Esophagus squamous epithelium (tissue), 4 donors: ENCODE measurements at regions not wholly inside any gene's neighbourhood (a gene's known extent, or its start where the extent isn't known, plus 50 kb on each side); places are given as distances from the start of the nearest gene placed in this dataset.

ENCODE experiments used
- POLR2A ChIP-seq, 4 donors: fragments of 450-650 bp; IDR thresholded peaks; one replicate each; pipeline ENCODE4 v1.6.1; 2017; ENCODE audit warnings: antibody characterized with exemption in 4 of 4, mild to moderate bottlenecking in 4 of 4, moderate library complexity in 3 of 4
- TF ChIP-seq, protein P1 (sequence below), 6 experiments: fragments of 450-650 bp in 4 of 6; fragments of 200-600 bp in 2 of 6; sonication (generic) in 2 of 6; IDR thresholded peaks; one replicate each; pipeline ENCODE4 v1.5.1; 2016 to 2019; ENCODE audit warnings: antibody characterized with exemption in 6 of 6, mild to moderate bottlenecking in 4 of 6, moderate library complexity in 4 of 6

DNA sequence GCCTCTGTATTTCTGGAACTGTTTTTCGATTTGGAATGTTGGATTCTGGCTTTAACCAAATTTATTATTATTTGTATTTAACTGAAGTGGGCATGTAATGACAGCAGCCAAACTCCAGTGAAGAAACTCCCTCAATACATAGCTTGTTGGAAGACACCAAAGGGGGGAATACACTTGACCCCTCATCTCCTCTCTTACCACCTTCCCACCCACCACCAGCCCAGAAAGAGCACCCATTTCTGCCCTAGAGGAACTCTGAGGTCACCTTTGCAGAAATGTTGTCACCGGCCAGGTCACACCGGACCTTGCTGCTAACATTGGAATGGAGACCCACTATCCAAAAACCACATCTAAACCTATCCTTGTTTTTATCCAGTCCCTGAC, 58.6 kb upstream of the CA12 start:
- TF ChIP-seq, protein P1, sequence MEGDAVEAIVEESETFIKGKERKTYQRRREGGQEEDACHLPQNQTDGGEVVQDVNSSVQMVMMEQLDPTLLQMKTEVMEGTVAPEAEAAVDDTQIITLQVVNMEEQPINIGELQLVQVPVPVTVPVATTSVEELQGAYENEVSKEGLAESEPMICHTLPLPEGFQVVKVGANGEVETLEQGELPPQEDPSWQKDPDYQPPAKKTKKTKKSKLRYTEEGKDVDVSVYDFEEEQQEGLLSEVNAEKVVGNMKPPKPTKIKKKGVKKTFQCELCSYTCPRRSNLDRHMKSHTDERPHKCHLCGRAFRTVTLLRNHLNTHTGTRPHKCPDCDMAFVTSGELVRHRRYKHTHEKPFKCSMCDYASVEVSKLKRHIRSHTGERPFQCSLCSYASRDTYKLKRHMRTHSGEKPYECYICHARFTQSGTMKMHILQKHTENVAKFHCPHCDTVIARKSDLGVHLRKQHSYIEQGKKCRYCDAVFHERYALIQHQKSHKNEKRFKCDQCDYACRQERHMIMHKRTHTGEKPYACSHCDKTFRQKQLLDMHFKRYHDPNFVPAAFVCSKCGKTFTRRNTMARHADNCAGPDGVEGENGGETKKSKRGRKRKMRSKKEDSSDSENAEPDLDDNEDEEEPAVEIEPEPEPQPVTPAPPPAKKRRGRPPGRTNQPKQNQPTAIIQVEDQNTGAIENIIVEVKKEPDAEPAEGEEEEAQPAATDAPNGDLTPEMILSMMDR (IDR thresholded peaks at IDR 0.05) = no peak
- TF ChIP-seq POLR2A (IDR thresholded peaks at IDR 0.05) = no peak
